Dendritic cell treated with granulocyte-macrophage colony-stimulating factor and Interleukin-4, amounts not matched to agents 40 ng/mL and 50 ng/mL, for 4 days (primary cell): ENCODE measurements at regions not wholly inside any gene's neighbourhood (a gene's known extent, or its start where the extent isn't known, plus 50 kb on each side); places are given as distances from the start of the nearest gene placed in this dataset.

ENCODE experiments used
- H3K27ac Mint-ChIP-seq: one replicate; pipeline ENCODE4 v1.8.0; 2022; ENCODE audit warnings: mild to moderate bottlenecking, mixed read lengths
- H3K27me3 Mint-ChIP-seq: one replicate; pipeline ENCODE4 v1.8.0; 2022; ENCODE audit warnings: mild to moderate bottlenecking, mixed read lengths
- H3K36me3 Mint-ChIP-seq: one replicate; pipeline ENCODE4 v1.8.0; 2022; ENCODE audit warnings: low read depth, mixed read lengths
- H3K4me1 Mint-ChIP-seq: one replicate; pipeline ENCODE4 v1.8.0; 2022; ENCODE audit warnings: low read depth, mixed read lengths
- H3K4me3 Mint-ChIP-seq: one replicate; pipeline ENCODE4 v1.8.0; 2022; ENCODE audit warnings: mild to moderate bottlenecking, moderate library complexity, mixed read lengths
- H3K9me3 Mint-ChIP-seq: one replicate; pipeline ENCODE4 v1.8.0; 2022; ENCODE audit warnings: mixed read lengths
- intact Hi-C: fragments of 100-400 bp; cut with micrococcal nuclease; formaldehyde crosslinking; loops from one replicate; pipeline ENCODE4 v1.15.0; 2022

- Mint-ChIP-seq H3K36me3 (no peaks in the 10 kb centered on the region), H3K27me3 (no peaks in the 10 kb centered on the region), H3K27ac (no peak overlapping the region), H3K4me1 (no peaks in the 10 kb centered on the region), H3K4me3 (no peak overlapping the region), H3K9me3 (peaks cover 8% of the 10 kb centered on the region)
- intact Hi-C loops = no loop called here
Measured at GRCh38 chr19:29088761-29089160, 124.2 kb downstream of the UQCRFS1 start.

DNA sequence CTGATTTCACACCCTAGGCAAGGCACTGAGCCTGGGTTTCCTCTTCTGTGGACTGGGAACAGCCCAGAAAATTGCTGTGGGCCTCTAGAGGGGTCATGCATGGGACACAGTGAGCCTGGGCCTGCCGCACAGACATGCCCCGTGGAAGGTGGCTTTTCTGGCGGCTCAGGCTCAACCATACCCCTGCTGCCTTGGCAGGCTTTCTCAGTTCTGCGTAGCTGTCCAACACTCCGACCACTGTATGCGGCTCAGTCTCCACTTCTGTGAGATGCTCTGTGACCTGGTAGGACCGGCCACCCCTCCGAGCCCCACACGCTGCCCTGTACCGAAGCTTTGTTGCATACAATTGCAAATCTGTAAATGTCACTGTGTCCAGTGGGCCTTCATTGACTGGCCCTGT is 126.3 kb downstream of the UQCRFS1 start:
- Mint-ChIP-seq H3K4me3 (no peak overlapping the region), H3K4me1 (no peaks in the 10 kb centered on the region), H3K9me3 (no peaks in the 10 kb centered on the region), H3K36me3 (no peaks in the 10 kb centered on the region), H3K27ac (no peak overlapping the region), H3K27me3 (no peaks in the 10 kb centered on the region)
- intact Hi-C loops = no loop called here

- H3K27ac Mint-ChIP-seq = no peak overlapping the region
- no peak overlapping the region for H3K4me3 Mint-ChIP-seq
- H3K27me3 Mint-ChIP-seq = no peaks in the 10 kb centered on the region
- H3K4me1 Mint-ChIP-seq = no peaks in the 10 kb centered on the region
- no peaks in the 10 kb centered on the region for H3K36me3 Mint-ChIP-seq
- no peaks in the 10 kb centered on the region for H3K9me3 Mint-ChIP-seq
- intact Hi-C loops = no loop called here
Measured at GRCh38 chr19:29086182-29086581, 126.8 kb downstream of the UQCRFS1 start.

- H3K4me3 Mint-ChIP-seq = no peak overlapping the region
- no peaks in the 10 kb centered on the region for H3K4me1 Mint-ChIP-seq
- H3K27me3 Mint-ChIP-seq = no peaks in the 10 kb centered on the region
- H3K36me3 Mint-ChIP-seq = no peaks in the 10 kb centered on the region
- intact Hi-C loops = no loop called here
- H3K9me3 Mint-ChIP-seq = no peaks in the 10 kb centered on the region
- no peak overlapping the region for H3K27ac Mint-ChIP-seq
Measured at GRCh38 chr19:29085630-29086029, 127.3 kb downstream of the UQCRFS1 start.

- intact Hi-C loops = no loop called here
- H3K27ac Mint-ChIP-seq = no peak overlapping the region
- H3K27me3 Mint-ChIP-seq = no peaks in the 10 kb centered on the region
- no peak overlapping the region for H3K4me3 Mint-ChIP-seq
- no peaks in the 10 kb centered on the region for H3K36me3 Mint-ChIP-seq
- H3K9me3 Mint-ChIP-seq = no peaks in the 10 kb centered on the region
- no peaks in the 10 kb centered on the region for H3K4me1 Mint-ChIP-seq
Measured at GRCh38 chr19:29085206-29085605, 127.7 kb downstream of the UQCRFS1 start.

DNA sequence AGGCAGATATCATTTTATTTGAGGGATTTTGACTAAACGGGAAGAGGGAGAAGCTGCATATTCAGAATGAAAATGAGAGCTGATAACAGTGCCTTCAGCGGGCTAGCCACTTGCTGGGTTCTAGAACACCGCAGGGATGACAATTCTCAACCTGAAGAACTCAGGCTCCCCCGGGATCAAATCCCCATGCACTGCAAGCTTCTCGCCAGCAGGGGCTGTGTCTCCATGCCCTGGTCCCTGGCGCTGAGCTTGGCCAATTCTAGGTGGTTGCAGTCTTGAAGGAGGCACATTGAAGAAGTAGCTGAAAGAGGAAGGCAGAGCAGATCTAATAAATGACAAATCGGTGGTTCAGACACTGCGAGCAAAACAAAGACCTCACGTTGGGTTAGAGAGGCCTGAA is 128.7 kb downstream of the UQCRFS1 start:
- no peaks in the 10 kb centered on the region for H3K36me3 Mint-ChIP-seq
- no peaks in the 10 kb centered on the region for H3K9me3 Mint-ChIP-seq
- no peaks in the 10 kb centered on the region for H3K4me1 Mint-ChIP-seq
- intact Hi-C loops = no loop called here
- H3K4me3 Mint-ChIP-seq = no peak overlapping the region
- no peak overlapping the region for H3K27ac Mint-ChIP-seq
- H3K27me3 Mint-ChIP-seq = no peaks in the 10 kb centered on the region

DNA sequence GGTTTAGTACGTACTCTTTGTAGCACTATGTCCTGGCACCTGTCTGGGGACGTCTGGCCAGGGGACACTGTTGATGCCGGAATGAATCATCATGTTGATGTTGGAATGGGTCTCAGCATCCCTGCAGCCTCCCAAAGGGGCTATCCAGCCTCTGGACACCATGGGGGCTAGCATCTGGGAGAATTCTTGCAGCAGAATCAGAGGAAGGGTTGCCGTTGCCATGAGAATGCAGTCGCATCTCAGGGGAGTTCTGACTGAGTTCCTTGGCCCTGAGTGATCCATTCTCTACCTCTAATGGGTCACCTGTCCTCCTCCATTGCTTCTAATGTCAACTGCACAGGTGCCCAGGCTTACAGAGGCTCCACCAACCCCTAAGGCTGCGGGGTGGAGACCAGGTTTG is 129.1 kb downstream of the UQCRFS1 start:
- no peaks in the 10 kb centered on the region for H3K36me3 Mint-ChIP-seq
- no peak overlapping the region for H3K27ac Mint-ChIP-seq
- intact Hi-C loops = no loop called here
- H3K4me1 Mint-ChIP-seq = no peaks in the 10 kb centered on the region
- no peak overlapping the region for H3K4me3 Mint-ChIP-seq
- no peaks in the 10 kb centered on the region for H3K9me3 Mint-ChIP-seq
- no peaks in the 10 kb centered on the region for H3K27me3 Mint-ChIP-seq

DNA sequence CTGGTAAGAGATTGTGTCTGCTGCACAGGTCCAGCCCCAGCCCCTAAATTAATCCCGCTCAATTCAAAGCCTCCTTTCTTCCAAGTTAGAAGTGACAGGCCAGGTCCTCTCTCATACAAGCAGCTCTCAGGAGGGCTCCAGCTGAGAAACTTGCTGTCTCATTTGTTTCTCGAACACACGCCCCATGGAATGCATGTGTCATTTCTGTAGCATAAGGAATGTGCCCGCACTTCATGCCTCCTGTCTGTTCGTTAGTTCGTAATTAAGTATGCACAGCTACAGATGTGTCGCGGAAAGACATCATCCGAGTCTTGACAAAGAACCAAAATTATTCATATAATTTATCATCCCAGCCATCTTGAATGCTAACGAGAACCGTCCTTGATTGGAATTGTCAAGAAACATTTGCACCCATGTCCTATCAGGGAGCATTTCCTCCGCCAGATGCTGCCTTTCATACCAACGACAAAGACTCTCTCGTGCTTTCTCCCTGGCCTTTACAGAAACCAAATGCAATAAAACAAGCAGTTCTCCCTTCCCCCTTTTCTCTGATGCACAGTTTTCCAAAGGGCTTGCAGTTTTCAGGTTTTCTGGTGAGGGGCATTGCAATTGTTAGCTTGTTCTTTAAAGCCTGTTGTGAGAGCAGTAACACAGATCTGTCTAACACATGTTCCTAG is 133.5 kb downstream of the UQCRFS1 start:
- Mint-ChIP-seq H3K27me3 (no peaks in the 10 kb centered on the region), H3K4me1 (no peaks in the 10 kb centered on the region), H3K4me3 (no peak overlapping the region), H3K9me3 (no peaks in the 10 kb centered on the region), H3K36me3 (no peaks in the 10 kb centered on the region), H3K27ac (no peak overlapping the region)
- intact Hi-C loops = no loop called here

DNA sequence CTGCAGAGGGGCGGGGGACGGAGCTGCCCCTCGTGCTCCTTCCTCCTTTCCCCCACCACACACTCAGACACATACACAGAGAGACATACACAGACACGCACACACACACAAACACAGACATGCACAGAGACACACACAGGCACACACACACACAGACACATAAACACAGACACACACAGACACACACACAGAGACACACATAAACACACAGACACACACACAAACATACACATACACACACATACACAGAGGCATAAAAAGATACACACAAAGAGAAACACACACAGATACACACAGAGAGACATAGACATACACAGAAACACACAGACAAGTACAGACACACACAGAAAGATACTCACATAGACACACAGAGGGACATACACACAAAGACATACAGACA is 136.0 kb downstream of the UQCRFS1 start:
- intact Hi-C loops = no loop called here
- H3K4me3 Mint-ChIP-seq = no peak overlapping the region

DNA sequence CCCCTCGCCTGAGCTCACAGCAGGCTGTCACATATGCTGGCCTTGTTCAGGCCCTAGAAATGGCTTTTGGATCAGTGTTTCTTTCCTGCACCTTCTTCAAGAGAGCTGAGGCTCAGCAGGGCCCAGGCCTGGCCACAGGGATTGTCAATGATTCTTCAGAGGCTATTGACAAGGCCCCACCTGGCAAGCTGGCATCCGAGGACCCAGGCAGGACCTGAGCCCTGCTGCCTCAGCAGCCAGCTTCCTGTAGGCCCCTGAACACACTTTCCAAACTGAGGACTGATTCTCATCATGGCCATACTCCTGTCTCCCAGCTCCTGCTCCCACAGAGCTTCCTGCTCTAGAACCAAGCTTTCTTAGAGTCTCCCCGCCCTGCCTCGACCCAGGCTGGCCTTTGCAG is 136.8 kb downstream of the UQCRFS1 start:
- Mint-ChIP-seq H3K36me3 (no peaks in the 10 kb centered on the region), H3K27me3 (no peaks in the 10 kb centered on the region), H3K4me3 (no peak overlapping the region), H3K4me1 (no peaks in the 10 kb centered on the region), H3K9me3 (no peaks in the 10 kb centered on the region), H3K27ac (no peak overlapping the region)
- intact Hi-C loops = no loop called here

More for the DNA sequence above, 136.0 kb downstream of the UQCRFS1 start:
- Mint-ChIP-seq H3K4me1 (no peaks in the 10 kb centered on the region), H3K27ac (no peak overlapping the region), H3K27me3 (no peaks in the 10 kb centered on the region), H3K9me3 (no peaks in the 10 kb centered on the region), H3K36me3 (no peaks in the 10 kb centered on the region)

DNA sequence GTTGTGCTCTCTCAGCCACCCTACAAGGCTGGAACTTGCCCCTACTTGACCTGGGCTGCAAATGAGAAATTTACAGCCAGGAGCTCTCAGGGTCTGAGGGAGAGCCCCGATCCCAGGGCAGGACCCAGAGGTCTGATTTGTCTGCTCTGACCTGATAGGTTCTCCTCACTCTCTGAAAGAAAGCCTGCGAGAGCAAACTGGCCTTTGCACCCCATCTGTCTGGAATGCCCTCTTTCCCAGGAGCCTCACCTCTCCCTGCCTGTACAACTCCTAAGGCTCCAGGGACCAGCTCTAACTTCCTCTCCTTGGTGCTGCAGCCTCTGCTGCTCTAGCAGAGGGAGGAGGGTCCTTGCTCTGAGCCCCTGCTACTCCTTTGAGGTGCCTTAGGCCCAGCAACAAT is 137.8 kb downstream of the UQCRFS1 start:
- Mint-ChIP-seq H3K4me1 (no peaks in the 10 kb centered on the region), H3K27ac (no peak overlapping the region), H3K36me3 (no peaks in the 10 kb centered on the region), H3K9me3 (no peaks in the 10 kb centered on the region), H3K27me3 (no peaks in the 10 kb centered on the region), H3K4me3 (no peak overlapping the region)
- intact Hi-C loops = no loop called here

DNA sequence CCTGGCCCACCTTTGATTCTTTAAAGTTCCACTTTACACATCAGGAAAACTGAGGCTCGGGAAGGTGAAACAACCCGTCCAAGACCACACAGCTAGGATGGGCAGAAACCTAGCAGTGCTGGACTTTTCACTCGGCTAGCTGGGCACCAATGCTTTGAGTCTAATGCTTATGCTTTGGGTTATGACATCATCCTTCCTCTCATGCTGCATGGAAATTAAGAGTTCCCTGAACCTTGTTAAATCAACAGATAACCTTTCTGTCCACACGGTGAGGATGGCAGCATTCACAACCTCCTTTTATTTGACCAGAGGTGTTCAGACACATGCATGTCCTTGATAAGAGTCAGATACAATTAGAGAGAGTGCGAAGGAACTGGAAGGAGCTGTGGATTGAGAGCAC is 138.4 kb downstream of the UQCRFS1 start:
- H3K27me3 Mint-ChIP-seq = no peaks in the 10 kb centered on the region
- H3K4me3 Mint-ChIP-seq = no peak overlapping the region
- H3K36me3 Mint-ChIP-seq = no peaks in the 10 kb centered on the region

GRCh38 chr19:29067831-29068230 is 145.1 kb downstream of the UQCRFS1 start:
- H3K4me1 Mint-ChIP-seq = no peaks in the 10 kb centered on the region
- H3K27ac Mint-ChIP-seq = no peak overlapping the region
- H3K36me3 Mint-ChIP-seq = no peaks in the 10 kb centered on the region
- intact Hi-C loops = no loop called here
- peaks cover 18% of the 10 kb centered on the region for H3K9me3 Mint-ChIP-seq
- no peaks in the 10 kb centered on the region for H3K27me3 Mint-ChIP-seq
- no peak overlapping the region for H3K4me3 Mint-ChIP-seq

More for the DNA sequence above, 138.4 kb downstream of the UQCRFS1 start:
- Mint-ChIP-seq H3K9me3 (no peaks in the 10 kb centered on the region), H3K4me1 (no peaks in the 10 kb centered on the region), H3K27ac (no peak overlapping the region)
- intact Hi-C loops = no loop called here

DNA sequence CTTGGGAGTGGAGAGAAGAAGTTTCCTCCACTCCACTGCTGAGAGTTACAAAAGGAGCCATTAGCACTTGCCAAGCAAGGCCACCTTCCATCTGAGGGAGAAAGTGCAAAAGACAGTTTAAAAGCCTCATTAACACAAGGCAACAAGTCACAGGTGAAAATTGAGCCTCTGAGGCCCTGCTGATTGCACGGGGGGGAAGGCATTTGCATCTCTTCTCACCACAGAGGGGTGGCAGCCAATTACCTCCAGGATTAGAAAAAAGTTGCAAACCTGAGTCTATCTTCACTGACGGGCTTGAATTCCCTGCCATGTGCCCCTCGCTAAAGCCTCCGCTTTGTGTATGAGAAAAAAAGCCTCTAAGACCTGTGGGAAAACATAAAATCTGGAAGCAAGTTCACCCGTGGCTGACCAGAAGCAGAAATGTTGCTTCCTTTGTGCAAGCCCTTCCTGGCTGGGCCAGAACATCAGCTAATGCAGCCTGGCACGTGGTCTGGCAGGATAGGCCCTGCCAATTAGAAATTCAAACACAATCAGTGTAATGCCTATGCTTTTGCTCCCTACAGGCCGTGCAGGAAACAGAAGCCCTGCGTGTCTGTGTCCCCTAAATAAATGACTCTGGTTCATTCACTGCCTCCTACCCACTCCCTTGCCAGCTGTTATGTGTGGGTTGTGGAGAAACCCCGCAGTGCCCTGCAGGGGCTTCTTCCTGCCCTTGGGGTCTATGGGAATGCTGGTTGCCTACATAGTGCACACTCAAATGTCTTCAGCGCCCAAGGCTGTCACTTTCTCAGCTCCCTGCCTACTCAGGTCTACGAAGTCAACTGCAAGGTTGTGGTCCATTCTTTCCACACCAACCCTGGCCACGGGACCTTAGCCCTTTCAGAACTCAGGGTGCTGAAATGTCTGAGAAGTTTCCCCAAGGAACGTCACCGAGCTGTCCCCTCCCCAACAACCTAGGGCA is 150.2 kb downstream of the UQCRFS1 start:
- Mint-ChIP-seq H3K4me1 (no peaks in the 10 kb centered on the region), H3K27ac (no peak overlapping the region), H3K27me3 (no peaks in the 10 kb centered on the region), H3K36me3 (no peaks in the 10 kb centered on the region), H3K9me3 (peaks cover 18% of the 10 kb centered on the region), H3K4me3 (no peak overlapping the region)
- intact Hi-C loops = no loop called here
